HG02885 (cell line): ENCODE measurements at regions not wholly inside any gene's neighbourhood (a gene's known extent, or its start where the extent isn't known, plus 50 kb on each side); places are given as distances from the start of the nearest gene placed in this dataset.

Experiments
- ATAC-seq: cut with Tn5 transposase; IDR thresholded peaks from one replicate; pipeline ENCODE4 v1.9.1; 2021; ENCODE audit warnings: mild to moderate bottlenecking; ENCODE audit not compliant: unreplicated experiment, poor library complexity

DNA sequence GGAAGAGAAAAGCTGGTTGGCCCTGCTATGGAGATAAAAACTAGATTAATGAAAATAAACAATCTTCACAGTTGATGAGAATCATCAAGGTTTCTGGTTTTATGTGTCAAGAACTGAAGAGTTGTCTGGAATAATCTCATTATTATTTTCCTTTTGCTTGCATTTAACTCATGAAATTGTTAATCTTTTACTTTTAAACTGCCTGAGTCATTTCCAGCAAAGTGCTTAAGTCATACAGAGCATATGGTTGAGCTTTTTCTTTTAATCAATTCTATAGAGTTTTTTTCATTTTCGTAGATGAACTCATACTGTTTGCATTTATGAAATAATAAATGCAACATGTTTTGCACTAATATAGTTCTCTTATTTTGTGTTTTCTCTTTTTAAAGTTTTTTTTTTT lies 747.9 kb downstream of the NXPH1 start:
- no peak for ATAC-seq

DNA sequence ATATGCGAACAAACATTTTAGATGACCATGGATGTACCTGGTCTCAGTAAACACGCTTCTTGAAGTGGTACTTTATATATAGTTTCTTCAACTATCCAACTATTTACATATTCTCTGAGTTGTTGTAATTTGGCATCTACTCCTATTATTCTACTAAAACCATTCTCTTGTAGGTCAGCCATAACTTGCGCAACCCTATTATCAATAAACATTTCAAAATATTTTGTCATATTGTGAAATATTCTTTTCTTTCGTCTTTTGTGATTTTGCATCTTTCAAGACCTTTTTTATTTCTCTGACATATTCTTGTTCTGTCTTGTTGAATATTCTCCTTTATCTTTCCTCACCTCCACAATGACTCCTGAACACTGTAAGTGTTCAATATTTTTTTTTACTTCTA lies 753.3 kb downstream of the NXPH1 start:
- no peak for ATAC-seq

DNA sequence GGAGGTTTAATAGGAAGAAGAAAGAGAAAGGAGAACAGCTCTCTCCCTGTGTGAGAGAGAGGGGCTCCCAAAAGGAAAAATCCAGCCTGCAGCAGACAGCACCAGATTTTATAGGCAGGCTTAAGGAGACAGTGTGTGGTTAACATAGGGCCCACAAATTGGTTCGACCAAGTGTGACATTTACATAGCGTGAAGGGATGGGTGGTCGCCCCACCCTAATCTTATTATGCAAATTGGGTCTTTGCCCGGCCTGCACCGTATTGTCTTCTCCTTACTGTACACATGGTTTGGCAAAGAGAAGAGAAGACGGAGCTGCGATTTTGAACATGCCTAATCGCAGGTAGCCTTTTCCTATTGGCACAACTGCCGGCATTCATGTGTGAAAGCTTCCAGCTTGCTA lies 756.3 kb downstream of the NXPH1 start:
- no peak for ATAC-seq

DNA sequence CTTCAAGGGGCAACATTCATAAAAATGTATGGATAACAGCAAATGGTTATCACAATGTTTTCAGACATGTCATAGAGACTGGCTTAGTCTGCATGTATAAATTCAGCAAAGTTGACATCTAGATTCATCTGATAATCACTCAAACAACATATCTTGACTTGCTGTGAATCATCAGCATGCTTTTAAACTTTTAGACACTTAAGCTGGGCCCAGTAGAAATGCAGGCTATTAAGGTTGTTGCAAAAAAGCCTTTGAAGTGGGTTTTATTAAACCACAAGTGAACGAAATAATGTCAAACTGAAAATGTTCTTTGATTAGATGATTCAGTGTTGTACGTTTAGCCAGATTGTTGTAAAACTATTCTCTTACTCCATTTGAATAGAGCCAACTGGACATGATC lies 759.6 kb downstream of the NXPH1 start:
- ATAC-seq = no peak

DNA sequence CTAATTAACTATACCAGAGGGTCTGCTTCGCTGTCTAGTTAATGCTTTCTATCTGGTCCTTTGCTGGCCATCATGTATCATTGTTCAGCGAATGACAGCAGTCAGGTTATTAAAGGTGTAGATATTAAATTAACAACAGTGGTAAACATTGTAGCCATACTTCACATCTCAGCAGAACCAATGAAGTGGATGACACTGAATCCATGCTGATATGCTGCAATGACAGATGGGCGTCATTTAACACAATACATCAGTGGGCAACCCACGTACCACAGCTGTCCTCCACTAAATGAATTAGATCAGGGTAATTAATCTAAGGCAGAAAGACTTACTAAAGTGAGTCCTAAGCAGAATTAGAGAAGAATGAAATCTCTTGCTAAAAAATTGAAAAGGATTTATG lies 767.2 kb downstream of the NXPH1 start:
- ATAC-seq = no peak

DNA sequence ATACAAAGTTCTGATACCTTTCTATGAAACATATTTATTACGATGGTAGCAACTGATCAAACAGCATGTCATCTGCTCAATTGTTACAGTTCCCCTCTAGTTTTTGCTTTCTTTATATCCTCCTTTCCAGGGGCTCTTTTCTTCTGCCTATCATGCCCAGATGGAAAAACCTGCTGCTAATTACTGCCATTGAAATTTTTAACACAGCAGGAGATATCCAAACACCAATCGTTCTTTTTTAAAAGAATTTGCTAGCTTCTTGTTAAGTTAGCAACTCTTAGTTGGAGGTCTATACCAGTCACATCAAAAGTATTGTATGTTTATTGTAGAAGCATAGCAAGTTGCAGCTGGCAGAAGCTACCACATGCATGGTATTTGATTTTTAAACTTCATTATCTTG lies 768.5 kb downstream of the NXPH1 start:
- ATAC-seq = no peak

DNA sequence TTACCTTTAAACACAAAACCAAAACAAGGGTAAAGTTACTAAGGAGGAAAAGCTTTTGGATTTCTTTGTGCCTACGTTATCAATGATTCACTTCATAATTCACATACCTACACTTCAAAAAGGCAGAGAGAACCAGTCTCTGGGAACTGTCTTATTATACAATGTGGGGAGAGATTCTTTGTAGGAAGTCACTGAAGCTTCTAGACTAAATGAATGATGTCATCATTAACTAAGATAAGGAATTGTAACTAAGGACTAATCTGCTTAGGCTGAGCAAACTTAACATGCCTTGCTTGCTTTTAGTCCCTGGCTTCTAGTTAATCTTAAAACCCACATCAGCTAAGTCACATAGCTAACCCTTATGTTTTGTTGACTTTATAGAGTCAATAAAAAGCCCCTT lies 771.2 kb downstream of the NXPH1 start:
- ATAC-seq = no peak

DNA sequence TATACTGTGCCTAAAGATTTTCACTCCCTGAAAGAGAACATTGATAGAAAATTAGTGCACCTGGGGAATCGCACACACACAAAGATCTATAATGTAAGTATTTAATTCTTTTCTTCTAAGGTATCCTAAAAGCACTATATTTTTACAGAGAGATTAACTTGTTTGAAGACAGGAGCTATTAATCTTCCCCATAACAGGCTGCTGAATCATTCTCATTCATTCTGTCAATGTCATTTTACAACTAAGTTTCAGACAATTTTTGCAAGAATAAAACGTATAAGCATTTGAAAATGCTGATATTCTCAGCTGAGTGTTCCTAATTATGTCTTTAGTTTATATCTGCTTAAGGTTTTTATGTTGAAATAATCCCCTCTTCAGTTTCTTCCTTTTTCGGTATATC lies 776.7 kb downstream of the NXPH1 start:
- no peak for ATAC-seq

DNA sequence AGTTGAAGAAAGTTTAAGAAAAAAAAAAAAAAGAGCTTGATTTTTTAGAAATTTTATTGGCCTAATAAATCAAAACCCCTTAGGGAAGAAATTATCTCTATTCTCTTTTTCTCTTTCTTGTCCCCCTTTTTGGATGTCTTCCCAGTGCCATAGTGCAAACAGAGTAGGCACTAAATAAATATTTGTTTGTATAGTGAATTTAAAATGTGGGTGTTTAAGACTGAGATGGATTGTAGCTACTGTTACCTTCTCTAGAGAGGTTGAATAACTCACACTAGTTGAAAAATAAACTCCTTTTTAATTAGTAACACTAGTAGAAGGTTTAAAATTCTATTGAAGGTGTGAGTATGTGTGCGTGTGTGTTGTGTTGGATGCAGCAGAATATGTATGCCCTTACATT lies 783.8 kb downstream of the NXPH1 start:
- no peak for ATAC-seq

DNA sequence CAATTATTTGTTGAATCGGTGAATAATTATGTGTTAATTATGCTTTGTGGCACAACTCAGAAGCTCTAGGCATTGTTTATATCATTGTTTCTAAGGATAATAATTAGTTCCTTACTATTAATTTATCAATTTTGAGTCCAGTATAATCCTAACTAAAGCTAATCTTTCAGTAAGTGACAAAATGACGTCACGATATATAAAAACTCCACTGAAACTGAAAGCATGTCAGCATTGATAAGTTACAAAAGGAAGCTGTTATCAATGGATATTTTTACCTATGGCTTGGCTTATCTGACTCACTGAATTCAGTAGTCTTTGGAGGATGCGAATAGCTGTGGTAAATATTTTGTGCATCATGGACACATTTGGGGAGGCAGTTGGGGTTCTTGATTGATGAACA lies 793.1 kb downstream of the NXPH1 start:
- no peak for ATAC-seq

DNA sequence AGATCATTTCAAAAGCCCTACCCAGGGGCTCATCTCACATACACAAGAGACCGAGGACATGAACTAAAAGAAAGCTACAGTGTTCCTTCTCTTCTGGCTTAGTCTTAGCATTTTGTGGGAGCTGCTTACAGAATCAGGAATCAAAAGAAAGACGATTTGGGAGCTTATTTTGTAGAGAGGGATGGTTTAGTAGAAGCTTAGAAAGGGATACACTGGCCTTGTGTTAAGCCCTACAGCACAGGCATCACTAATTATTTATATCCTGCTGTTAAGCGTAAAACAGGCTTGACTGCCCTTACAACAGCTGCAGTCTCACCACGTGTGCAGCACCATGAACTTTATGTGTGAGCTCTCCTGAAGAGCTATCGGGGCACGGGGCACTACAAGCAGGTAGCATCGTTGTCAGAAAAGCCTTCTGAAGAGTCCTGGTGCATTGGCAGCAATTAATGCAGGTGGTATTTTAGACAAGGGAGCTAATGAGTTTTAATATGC lies 798.3 kb downstream of the NXPH1 start:
- ATAC-seq = no peak

DNA sequence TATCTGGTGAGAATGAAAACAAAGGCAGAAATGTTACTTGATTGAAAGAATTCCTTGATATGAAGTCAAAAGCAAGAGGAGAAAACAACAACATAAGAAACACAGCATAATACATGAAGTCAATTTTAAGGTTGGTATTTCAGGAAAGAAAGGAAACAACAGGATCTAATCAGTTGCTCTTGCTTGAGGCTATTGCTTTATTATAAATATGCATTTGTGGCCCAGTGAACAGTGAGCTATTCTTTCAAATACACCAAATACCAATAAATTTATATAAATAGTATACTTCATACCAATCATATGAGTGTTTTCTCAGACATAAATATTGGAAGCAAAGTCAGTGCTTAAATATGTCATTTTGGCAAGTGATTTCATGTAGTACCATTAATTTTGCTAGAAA lies 806.6 kb downstream of the NXPH1 start:
- no peak for ATAC-seq

DNA sequence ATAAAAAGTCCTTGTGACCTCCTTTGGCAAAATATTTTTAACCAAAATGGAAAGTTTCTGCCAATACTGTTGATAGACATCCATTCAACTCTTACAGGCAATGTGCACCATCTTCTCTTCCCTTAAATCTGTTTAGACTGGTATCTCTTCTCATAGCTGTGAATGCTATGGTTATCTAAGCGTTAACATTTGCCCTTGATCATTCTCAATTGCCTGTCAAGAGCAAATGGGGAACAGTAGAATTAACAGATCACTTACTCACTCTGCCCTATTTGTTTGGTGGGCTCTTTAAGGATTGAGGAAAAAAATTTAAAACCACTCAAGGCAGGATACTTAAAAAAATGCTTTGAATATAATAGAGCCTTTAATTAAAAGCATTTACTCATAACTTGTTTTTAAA lies 808.4 kb downstream of the NXPH1 start:
- ATAC-seq = no peak

DNA sequence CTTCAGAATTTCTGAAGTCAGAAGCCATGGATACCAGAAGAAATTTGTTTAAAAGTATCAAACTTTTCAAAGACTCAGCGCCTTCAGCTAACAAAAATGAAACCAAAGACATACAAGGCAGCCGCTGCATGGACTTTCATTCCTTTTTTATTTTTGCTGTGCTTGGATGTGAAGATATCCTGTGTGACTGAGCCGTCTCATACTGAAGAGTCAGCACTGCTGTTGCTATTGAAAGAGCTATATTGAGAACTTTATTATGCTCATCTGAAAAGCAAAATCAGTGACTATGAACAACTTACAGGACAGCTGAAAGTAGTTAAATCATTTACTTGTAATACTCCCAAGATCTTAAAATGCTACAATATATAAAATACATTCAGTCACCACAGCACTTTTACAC lies 809.2 kb downstream of the NXPH1 start:
- ATAC-seq = no peak

DNA sequence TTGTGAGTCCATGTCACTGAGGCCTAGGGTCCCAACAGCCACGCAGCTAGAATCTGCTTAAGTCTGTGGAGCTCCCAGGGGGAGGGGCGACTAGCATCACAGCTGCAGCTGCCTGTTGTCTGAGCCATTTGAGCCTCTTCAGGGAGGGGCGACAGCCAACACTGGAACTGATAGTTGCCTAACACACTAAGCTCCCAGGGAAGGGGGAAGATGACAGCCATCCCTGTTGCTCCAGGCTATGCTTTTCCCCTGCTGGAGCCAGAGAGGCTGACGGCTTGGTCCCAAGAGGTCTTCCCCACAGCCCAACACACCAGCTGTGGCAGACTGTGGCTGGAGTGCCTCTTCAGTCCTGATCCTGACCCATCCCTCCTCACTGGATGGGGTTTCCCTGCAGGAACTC lies 817.5 kb downstream of the NXPH1 start:
- ATAC-seq = no peak

DNA sequence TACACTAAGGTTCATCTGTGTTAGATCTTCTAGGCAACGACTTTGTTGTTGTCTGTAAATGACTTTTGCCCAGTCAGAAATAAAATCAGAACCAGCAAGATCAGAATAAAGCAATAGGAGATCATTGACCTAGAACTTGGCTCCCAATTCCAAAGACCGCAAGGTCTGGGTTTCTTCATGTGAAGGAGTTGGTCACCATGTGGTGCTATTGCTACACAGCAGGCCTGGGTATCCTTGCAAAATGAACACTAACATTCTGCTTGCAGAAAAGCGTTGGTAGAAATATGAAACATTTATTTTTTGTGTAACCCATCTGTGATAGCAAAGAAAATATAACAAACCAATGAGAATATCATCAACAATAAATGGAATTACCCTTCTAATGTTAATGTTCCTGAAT lies 831.0 kb downstream of the NXPH1 start:
- ATAC-seq = no peak

DNA sequence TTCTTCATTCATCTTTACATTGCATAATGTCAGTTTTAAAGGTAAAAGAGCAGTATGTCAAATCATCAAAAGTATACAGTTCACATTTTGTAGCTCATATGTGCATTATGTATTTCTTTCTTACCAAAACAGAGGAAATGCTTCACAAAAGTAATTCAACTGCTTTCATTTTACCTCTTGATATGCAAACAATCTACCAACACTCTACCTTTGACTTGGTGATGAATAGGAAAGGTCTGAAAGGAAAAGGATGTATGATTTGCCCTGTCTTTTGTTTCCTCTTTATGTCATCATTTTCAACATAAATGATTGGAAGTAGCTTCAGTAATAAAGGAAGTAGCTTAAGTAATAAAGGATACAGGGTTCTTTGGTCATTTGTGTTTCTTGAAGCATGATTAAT lies 846.7 kb downstream of the NXPH1 start:
- no peak for ATAC-seq

DNA sequence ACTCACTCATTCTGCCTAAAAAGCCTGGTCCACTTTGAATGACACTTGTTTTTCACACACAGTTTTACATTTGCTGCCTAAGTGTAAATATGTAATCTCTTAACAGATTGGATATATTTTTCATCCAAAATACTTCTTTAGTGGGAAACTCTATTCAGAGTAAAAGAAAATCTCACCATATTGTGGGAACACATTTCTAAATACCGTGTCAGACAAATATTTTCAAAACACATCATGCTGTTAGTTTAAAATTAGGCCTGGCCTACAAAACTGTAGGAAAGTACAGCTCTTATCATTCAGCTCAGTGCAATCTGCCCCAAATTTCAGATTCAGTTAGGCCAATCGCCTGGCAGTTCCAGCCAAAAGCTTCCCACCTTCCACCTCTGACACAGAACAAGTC lies 849.8 kb downstream of the NXPH1 start:
- no peak for ATAC-seq

DNA sequence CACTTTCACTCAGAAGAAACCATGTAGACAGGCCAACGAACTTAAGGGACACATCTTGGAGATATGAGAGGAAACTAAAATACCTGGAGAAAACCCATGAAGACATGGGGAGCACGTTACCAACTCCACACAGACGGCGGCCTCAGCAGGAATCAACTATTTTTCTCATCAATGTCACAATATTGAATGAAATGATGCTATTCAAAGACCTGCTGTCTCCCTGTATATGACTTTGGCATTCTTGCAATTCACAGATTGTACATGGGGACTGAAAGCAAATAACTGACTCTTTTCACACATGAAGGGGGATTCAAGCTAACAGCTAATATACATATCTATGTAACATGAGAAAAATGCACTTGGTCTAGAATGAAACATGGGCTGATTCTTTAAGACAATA lies 869.0 kb downstream of the NXPH1 start:
- no peak for ATAC-seq

DNA sequence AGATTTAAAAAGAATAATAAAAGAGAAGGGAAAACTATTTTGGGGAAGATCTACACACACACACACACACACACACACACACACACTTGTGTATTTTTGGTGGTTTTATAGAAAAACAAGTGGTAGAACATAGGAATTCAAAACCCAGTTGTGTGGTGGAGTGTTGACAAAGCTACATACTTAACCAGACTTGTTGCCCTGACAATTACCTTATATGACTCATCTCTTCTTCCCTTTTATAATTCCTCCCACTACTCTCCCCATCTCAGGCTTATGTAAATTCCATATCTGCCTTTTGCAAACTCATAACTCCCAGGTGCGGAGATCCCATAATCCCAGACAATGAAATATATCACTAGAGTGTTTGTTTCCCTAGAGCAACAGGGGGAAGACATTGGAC lies 873.7 kb downstream of the NXPH1 start:
- no peak for ATAC-seq

DNA sequence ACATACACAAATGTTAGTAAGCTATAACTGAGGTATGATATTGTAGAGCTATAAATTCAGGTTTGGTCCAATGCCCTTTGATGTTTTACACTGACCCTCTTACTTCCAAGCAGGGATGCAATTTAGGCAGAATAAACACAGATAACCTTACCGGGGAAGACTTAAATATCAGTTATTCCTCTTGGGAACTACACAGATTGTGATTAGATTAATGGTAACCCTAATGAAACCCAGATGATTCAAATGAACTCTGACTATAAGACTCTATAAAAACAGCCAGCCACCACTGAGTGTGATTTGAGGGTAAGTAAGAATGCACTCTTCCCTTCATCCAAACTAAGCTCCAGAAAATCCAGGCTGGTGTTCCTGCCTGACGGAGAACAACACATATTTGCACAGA lies 891.1 kb downstream of the NXPH1 start:
- ATAC-seq = no peak

DNA sequence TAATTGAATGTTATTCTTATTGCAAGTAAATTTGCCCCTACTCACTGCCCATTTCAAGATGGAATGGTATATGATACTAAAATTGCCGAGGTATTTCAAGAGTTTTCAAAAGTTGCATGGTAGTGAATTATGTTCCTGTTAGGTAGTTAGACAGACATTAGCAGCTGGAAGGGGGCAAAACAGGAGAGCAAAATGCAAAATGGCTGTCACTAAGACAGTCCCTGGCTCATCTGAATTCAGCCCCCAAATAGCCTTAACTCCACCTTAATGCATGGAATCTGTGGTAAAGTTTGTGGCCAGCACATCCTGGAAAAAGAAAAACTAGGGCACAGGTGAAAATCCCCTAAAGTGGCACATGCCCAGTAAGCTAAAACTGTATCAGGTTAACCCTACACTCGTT lies 894.9 kb downstream of the NXPH1 start:
- no peak for ATAC-seq

DNA sequence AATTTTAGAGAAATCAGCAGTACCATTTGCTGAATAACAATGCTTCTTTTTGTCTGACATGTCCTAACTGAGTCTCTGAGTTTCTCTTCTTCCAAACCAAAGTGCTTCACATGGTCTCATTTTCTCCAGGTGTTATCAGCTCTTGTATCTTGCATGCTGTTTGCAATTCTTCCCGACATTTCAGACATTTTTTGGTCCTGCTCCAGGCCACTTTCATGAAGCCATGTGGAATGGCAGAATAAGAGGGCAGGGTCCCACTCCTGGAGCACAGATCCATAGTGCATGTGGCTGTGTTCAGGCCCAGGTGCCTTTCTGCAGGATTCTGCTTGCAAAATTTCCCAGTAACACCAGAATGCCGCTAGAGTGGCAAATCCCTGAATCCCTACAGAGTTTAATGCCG lies 916.2 kb downstream of the NXPH1 start:
- ATAC-seq = no peak
